GM06990 (cell line): ENCODE measurements at regions not wholly inside any gene's neighbourhood (a gene's known extent, or its start where the extent isn't known, plus 50 kb on each side); places are given as distances from the start of the nearest gene placed in this dataset.

Experiments used
- DNase-seq: peaks from one replicate; pipeline ENCODE4 v3.0.0-alpha.2; 2011; ENCODE audit not compliant: insufficient read length; ENCODE audit errors: extremely low read depth
- H3K27me3 ChIP-seq: replicated peaks from 2 replicates; pipeline ENCODE4 v1.6.0; 2011; ENCODE audit warnings: low read length; ENCODE audit not compliant: control insufficient read depth, insufficient read depth
- H3K36me3 ChIP-seq: 2 replicates; pipeline ENCODE4 v1.5.1; 2011; ENCODE audit warnings: low read length; ENCODE audit not compliant: control insufficient read depth, insufficient read depth
- H3K4me3 ChIP-seq: replicated peaks from 2 replicates; pipeline ENCODE4 v1.5.1; 2011; ENCODE audit warnings: low read depth, mild to moderate bottlenecking, control low read depth, low read length
- TF ChIP-seq, protein P1 (sequence below): IDR thresholded peaks from 2 replicates; pipeline ENCODE4 v1.5.1; 2011; ENCODE audit warnings: low read length, control low read depth, mild to moderate bottlenecking, inconsistent platforms; ENCODE audit not compliant: insufficient read depth, poor library complexity, severe bottlenecking

DNA sequence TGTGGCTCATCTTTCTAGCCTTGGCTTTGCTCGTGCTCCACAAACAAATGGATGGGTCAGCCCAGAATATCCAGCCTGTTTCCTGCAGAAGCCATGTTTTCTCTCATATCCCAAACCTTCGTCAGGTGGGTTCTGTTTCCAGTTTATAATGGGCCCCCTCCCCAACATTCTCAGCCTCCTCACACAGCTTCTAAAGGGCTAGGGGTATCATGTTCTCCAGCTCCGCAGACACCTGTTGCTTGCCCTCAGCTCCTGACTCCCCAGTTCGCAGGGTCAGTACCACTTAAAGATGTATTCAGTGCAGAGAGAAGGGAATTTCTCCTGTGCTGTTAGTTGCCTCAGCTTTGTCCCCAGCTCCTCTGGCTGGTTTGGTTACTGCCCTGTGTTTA, 447.3 kb upstream of the JARID2 start:
- DNase-seq = no peak
- no peak overlapping the region for H3K4me3 ChIP-seq
- TF ChIP-seq, protein P1, sequence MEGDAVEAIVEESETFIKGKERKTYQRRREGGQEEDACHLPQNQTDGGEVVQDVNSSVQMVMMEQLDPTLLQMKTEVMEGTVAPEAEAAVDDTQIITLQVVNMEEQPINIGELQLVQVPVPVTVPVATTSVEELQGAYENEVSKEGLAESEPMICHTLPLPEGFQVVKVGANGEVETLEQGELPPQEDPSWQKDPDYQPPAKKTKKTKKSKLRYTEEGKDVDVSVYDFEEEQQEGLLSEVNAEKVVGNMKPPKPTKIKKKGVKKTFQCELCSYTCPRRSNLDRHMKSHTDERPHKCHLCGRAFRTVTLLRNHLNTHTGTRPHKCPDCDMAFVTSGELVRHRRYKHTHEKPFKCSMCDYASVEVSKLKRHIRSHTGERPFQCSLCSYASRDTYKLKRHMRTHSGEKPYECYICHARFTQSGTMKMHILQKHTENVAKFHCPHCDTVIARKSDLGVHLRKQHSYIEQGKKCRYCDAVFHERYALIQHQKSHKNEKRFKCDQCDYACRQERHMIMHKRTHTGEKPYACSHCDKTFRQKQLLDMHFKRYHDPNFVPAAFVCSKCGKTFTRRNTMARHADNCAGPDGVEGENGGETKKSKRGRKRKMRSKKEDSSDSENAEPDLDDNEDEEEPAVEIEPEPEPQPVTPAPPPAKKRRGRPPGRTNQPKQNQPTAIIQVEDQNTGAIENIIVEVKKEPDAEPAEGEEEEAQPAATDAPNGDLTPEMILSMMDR = no peak
- H3K36me3 ChIP-seq = no peaks in the 10 kb centered on the region
- no peaks in the 10 kb centered on the region; the same call in 1 of the 2 replicates for H3K27me3 ChIP-seq

DNA sequence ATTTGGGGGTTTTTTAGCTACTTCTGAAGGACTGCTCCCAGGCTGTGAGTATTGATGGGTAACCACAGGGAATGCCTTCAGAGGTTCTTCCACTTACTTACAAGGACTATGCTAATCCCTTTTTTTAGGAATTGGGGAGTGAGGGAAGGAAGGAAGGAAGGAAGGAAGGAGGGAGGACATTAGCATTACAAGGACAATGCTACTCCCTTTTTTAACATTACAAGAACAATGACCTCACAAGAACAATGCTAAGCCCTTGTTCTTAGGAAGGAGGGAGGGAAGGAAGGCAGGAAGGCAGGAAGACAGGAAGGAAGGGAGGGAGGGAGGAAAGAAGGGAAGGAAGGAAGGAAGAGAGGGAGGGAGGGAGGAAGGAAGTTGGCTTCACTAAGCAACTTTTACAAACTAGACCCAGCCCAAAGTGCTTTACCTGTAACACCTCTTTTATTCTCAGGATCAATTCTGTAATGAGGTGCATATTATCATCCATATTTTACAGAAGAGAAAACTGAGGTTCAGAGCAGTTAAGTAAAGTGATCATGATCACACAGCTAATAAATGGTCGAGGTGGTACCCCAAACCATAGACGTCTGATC, 446.8 kb upstream of the JARID2 start:
- Histone ChIP-seq H3K4me3 (no peak overlapping the region), H3K36me3 (no peaks in the 10 kb centered on the region), H3K27me3 (no peaks in the 10 kb centered on the region; the same call in 1 of the 2 replicates)
- no peak for DNase-seq
- TF ChIP-seq, protein P1 = no peak

DNA sequence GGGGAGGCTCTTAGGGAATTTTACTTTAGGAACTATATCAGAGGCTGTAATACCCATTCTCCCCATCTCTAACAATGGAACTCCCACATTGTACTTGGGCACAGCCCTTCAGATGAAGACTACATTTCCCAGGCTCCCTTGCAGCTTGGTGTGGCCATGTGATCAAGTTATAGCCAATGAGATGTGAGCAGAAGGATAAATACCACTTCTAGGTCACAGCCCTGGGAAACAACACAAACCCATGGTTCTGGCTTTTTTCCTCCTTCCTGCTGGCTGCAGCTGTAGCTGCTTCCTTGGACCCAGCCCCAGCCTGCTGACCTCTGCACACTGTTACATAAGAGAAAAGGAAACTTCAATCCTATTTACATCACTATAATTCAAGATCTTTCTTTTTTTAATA, 445.9 kb upstream of the JARID2 start:
- DNase-seq = no peak
- TF ChIP-seq, protein P1 = no peak
- Histone ChIP-seq H3K36me3 (no peaks in the 10 kb centered on the region), H3K27me3 (no peaks in the 10 kb centered on the region; the same call in 1 of the 2 replicates), H3K4me3 (no peak overlapping the region)

DNA sequence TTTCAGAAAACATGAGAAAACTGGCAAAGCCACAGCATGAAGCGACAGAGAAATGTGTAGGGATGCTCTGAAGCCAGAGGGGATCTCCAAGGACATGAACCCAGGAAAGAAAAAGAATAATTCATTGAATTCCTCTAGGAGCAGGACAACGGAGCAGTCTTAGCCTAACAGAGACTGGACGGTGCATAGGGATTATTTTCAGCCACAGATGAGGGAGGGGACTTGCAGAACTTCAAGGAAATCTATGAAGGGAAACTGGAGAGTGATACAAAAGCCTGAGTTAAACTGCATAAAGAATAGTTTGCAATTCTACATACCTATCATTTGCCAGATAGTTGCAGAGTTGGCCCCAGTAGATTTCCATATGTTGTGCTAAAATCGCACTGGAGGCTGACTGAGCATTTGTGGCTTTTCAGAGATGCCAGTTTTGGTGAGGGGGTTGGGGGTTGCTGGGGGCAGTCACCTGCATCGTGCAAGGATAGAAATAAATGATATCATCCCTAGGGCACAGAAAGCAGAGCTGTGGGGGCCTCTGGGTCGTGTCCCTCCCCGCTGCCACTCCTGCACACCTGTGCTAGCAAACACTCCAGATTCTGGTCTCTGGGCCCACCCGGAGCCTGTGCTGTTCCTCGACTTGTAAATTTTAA, 443.2 kb upstream of the JARID2 start:
- TF ChIP-seq, protein P1 = no peak
- Histone ChIP-seq H3K36me3 (no peaks in the 10 kb centered on the region), H3K27me3 (no peaks in the 10 kb centered on the region; the same call in 1 of the 2 replicates), H3K4me3 (no peak overlapping the region)
- DNase-seq = no peak

DNA sequence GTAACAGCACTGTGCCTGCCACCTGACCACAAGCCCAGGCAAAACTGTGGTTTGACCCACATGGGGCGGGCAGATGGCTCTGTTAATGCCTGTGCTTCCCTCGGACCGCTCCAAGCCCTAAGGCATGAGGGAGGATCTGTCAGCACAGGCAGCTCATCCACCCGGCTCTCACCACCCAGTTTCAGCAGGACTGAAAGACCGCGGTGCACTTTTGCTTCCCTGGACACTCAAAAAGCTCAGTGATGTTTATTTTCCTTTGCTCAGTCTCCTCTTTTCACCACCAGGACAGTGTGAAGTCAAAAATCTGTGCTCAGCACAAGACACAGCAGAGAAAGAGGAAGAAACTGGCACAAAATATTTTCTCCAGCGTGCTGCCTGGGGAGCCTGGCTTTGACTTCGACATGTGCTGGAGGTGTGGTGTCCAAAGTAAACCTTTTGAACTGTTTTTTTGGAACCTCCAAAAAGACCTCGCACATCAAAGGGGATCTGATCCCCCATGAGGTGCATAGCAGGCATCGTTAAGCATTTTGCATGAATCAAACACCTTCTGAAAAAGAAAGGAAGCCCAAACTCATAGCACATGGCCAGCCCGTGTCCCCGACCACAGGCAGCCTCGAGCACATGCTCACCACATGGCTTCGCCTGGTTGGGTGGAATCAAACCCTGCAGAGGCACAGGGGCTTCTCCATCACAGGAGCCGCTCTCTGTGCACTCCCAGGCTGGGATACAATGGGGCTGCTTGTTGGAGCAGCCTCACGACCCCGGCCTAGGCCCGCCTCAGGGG, 441.7 kb upstream of the JARID2 start:
- no peak for DNase-seq
- Histone ChIP-seq H3K36me3 (no peaks in the 10 kb centered on the region), H3K27me3 (no peaks in the 10 kb centered on the region), H3K4me3 (no peak overlapping the region)
- TF ChIP-seq, protein P1 = no peak
